Hepatic stellate cell (primary cell): ENCODE measurements at regions not wholly inside any gene's neighbourhood (a gene's known extent, or its start where the extent isn't known, plus 50 kb on each side); places are given as distances from the start of the nearest gene placed in this dataset.
A peak's percentile ranks its signal among the peaks of the same experiment; 100 is the strongest.

Experiments used
- DNase-seq: peaks from one replicate; pipeline ENCODE4 v3.0.0; 2011; ENCODE audit warnings: low spot score

GRCh38 chr7:25885057-25885576 is 266.9 kb upstream of the NFE2L3 start:
- DNase-seq = no peak

- DNase-seq = no peak
Measured at GRCh38 chr7:25886387-25887240, 265.4 kb upstream of the NFE2L3 start.

- no peak for DNase-seq
Measured at GRCh38 chr7:25887266-25887665, 264.7 kb upstream of the NFE2L3 start.

- no peak for DNase-seq
Measured at GRCh38 chr7:25887795-25888559, 264.0 kb upstream of the NFE2L3 start.

- DNase-seq = no peak
Measured at GRCh38 chr7:25889765-25890164, 262.2 kb upstream of the NFE2L3 start.

- DNase-seq = no peak
Measured at GRCh38 chr7:25891591-25891990, 260.4 kb upstream of the NFE2L3 start.

- no peak for DNase-seq
Measured at GRCh38 chr7:25893436-25893835, 258.6 kb upstream of the NFE2L3 start.

- DNase-seq = no peak
Measured at GRCh38 chr7:25894002-25894901, 257.7 kb upstream of the NFE2L3 start.

GRCh38 chr7:25894902-25895791 is 256.9 kb upstream of the NFE2L3 start:
- peak; percentile 25 for DNase-seq

GRCh38 chr7:25895792-25896171 is 256.2 kb upstream of the NFE2L3 start:
- DNase-seq = no peak

- no peak for DNase-seq
Measured at GRCh38 chr7:25897261-25897782, 254.7 kb upstream of the NFE2L3 start.

GRCh38 chr7:25900245-25900644 is 251.8 kb upstream of the NFE2L3 start:
- DNase-seq = no peak

GRCh38 chr7:25900877-25901276 is 251.1 kb upstream of the NFE2L3 start:
- no peak for DNase-seq

GRCh38 chr7:25901658-25902057 is 250.3 kb upstream of the NFE2L3 start:
- no peak for DNase-seq

- no peak for DNase-seq
Measured at GRCh38 chr7:25906003-25906402, 246.0 kb upstream of the NFE2L3 start.

- DNase-seq = no peak
Measured at GRCh38 chr7:25906760-25907159, 245.2 kb upstream of the NFE2L3 start.

GRCh38 chr7:25907214-25907613 is 244.8 kb upstream of the NFE2L3 start:
- no peak for DNase-seq

GRCh38 chr7:25907731-25908130 is 244.3 kb upstream of the NFE2L3 start:
- DNase-seq = no peak

GRCh38 chr7:25908154-25908949 is 243.6 kb upstream of the NFE2L3 start:
- no peak for DNase-seq
